Upper lobe of right lung (tissue), 1 donor: ENCODE measurements at regions not wholly inside any gene's neighbourhood (a gene's known extent, or its start where the extent isn't known, plus 50 kb on each side); places are given as distances from the start of the nearest gene placed in this dataset.

Experiments used
- ATAC-seq: fragments of 200-7000 bp; cut with Tn5 transposase; one replicate; pipeline ENCODE4 v1.9.1; 2020; ENCODE audit warnings: mild to moderate bottlenecking, moderate library complexity
- DNase-seq: peaks from one replicate; pipeline ENCODE4 v3.0.0-alpha.2; 2020
- H3K27ac ChIP-seq: fragments of 200-600 bp; one replicate; pipeline ENCODE4 v1.8.0; 2022
- H3K27me3 ChIP-seq: fragments of 200-600 bp; one replicate; pipeline ENCODE4 v1.8.0; 2022; ENCODE audit warnings: mild to moderate bottlenecking
- H3K36me3 ChIP-seq: fragments of 200-600 bp; one replicate; pipeline ENCODE4 v1.8.0; 2022
- H3K4me1 ChIP-seq: fragments of 200-600 bp; one replicate; pipeline ENCODE4 v1.8.0; 2022
- H3K4me3 ChIP-seq: fragments of 200-600 bp; one replicate; pipeline ENCODE4 v1.8.0; 2022; ENCODE audit warnings: mild to moderate bottlenecking
- H3K9me3 ChIP-seq: fragments of 200-600 bp; one replicate; pipeline ENCODE4 v1.8.0; 2022
- intact Hi-C: fragments of 100-400 bp; cut with DNase I; formaldehyde crosslinking; loops from one replicate; pipeline ENCODE4 v1.11.0; 2022
- TF ChIP-seq, protein P1 (sequence below): fragments of 200-600 bp; IDR thresholded peaks from one replicate; pipeline ENCODE4 v1.8.0; 2022; ENCODE audit warnings: antibody characterized with exemption
- donor health status: DM: no; HTN: yes; CAD: no; lungs with severe emphysema.

DNA sequence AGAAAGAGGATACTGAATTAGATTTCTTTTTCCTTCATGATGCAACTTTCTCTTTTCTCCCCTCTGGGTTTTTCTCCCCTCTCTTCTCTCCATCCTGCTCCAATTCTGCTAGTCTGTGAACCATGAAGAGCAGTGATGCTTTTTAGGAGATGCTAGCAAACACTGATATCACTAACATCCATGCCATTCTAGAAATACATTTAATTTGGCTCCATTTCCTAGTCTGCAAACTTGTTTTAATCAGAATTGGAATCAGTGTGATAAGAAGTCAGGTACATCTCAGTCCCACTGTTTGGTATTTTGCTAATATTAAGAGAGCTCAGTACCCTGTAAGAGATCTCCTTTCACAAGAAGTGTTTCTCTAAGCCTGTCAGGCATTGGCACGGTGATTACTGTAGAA, 437.1 kb downstream of the RWDD3 start:
- Histone ChIP-seq H3K36me3 (no peaks in the 10 kb centered on the region), H3K27me3 (no peaks in the 10 kb centered on the region), H3K4me1 (no peaks in the 10 kb centered on the region), H3K27ac (no peak overlapping the region), H3K4me3 (no peak overlapping the region), H3K9me3 (no peaks in the 10 kb centered on the region)
- DNase-seq (no peak), ATAC-seq (no peak)
- TF ChIP-seq, protein P1, sequence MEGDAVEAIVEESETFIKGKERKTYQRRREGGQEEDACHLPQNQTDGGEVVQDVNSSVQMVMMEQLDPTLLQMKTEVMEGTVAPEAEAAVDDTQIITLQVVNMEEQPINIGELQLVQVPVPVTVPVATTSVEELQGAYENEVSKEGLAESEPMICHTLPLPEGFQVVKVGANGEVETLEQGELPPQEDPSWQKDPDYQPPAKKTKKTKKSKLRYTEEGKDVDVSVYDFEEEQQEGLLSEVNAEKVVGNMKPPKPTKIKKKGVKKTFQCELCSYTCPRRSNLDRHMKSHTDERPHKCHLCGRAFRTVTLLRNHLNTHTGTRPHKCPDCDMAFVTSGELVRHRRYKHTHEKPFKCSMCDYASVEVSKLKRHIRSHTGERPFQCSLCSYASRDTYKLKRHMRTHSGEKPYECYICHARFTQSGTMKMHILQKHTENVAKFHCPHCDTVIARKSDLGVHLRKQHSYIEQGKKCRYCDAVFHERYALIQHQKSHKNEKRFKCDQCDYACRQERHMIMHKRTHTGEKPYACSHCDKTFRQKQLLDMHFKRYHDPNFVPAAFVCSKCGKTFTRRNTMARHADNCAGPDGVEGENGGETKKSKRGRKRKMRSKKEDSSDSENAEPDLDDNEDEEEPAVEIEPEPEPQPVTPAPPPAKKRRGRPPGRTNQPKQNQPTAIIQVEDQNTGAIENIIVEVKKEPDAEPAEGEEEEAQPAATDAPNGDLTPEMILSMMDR, result no peak
- intact Hi-C loops, result no loop called here

DNA sequence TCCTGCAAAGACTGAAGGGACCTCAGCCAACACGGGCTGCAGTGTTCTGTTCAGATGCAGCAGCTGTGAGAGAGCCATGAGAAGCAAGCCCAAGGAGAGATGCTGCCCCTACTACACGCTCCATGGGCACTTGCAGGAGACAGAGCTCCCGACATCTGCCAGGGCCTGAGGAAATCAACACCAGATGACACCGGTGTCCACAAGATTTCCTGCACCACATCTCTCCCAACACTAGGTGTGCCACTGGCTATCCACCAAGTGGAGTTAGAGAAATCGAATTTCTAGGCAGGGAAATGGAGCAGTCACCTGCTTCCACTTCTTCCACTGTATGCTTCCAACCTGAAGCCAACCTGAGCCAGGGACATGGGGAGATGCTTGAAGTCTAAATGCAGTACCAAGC, 445.3 kb downstream of the RWDD3 start:
- no peak overlapping the region for H3K27ac ChIP-seq
- TF ChIP-seq, protein P1, result no peak
- H3K4me1 ChIP-seq, result no peaks in the 10 kb centered on the region
- ATAC-seq (no peak), DNase-seq (no peak)
- H3K27me3 ChIP-seq, result no peaks in the 10 kb centered on the region
- no peaks in the 10 kb centered on the region for H3K9me3 ChIP-seq
- H3K4me3 ChIP-seq, result no peak overlapping the region
- intact Hi-C loops, result no loop called here
- H3K36me3 ChIP-seq, result no peaks in the 10 kb centered on the region

DNA sequence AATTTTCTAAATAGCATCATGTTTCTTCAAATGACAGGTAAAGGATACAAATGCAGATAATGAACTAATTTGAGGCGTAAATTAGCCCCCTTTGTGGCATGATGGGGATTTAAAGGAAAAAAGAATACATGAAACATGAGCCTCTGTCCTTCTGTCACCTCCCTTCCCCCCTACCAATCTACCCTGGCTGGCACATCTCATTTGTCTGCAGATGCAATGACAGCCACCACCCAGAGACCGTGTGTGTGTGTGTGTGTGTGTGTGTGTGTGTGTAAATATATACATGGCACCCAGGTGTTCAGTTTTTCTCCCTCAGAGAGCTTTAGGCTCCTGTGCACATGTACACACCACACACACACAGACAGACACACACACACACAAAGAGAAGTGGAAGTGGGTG, 451.1 kb downstream of the RWDD3 start:
- no peaks in the 10 kb centered on the region for H3K4me1 ChIP-seq
- no peaks in the 10 kb centered on the region for H3K9me3 ChIP-seq
- DNase-seq (no peak), ATAC-seq (no peak)
- no peak overlapping the region for H3K27ac ChIP-seq
- TF ChIP-seq, protein P1, result no peak
- no peaks in the 10 kb centered on the region for H3K27me3 ChIP-seq
- H3K36me3 ChIP-seq, result no peaks in the 10 kb centered on the region
- H3K4me3 ChIP-seq, result no peak overlapping the region
- intact Hi-C loops, result no loop called here

DNA sequence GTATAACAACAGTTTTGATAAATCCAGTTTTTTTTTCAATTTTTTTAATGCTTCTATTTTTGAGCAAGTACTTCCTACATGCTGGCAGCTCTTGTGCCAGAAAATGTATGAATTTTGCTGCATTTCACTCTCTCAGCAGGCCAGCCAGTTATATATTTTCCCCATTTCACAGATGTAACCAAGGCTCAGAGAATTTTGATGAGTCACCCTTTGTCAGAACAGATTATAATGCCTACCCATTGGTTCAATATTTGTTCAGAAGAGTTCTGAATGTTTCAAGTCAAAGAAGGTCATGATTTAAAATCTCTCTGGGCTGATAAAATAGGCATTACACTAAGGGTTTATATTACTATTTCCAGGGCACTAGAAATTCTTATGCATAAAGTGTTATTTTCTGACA, 452.2 kb downstream of the RWDD3 start:
- intact Hi-C loops, result no loop called here
- Histone ChIP-seq H3K4me1 (no peaks in the 10 kb centered on the region), H3K9me3 (no peaks in the 10 kb centered on the region), H3K4me3 (no peak overlapping the region), H3K27ac (no peak overlapping the region), H3K36me3 (no peaks in the 10 kb centered on the region), H3K27me3 (no peaks in the 10 kb centered on the region)
- TF ChIP-seq, protein P1, result no peak
- ATAC-seq, result no peak
- DNase-seq, result no peak

DNA sequence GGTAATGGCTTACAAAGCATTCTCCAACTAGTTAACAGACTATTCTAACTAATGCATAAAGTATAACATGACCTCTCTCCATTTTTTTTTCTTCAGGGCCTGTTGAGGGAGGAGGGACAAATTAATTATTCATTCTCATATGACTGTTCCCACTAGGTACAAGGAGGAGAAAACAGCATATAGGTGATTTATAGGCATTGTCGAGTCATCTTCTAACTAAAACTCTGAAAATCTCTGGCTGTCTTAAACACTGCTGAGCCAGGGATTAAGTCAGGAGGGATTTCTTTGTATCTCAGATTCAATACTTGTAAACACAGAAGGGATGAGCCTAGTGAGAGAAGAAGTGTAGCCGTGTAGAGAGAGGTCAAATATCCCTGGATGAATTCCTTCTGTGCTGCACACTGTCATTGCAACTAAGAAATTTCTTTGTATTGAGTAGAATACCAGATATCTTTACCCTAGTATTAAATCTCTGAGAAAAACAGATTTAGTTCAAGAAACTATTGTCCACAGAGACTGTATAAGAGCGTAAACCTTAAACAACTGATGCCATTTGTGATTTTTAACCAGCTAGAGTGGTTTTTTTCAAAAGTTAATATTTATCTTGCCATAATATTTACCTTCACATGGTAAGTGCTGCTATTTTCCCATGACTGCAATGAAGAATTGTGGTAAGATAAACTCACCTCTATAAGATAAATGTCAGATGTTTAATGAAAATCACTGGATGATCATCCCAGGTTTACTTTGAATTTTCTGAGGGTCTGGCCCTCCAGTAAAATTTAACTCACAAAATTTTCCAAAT, 465.3 kb downstream of the RWDD3 start:
- TF ChIP-seq, protein P1, result no peak
- Histone ChIP-seq H3K9me3 (no peaks in the 10 kb centered on the region), H3K27me3 (no peaks in the 10 kb centered on the region), H3K4me1 (no peaks in the 10 kb centered on the region), H3K36me3 (no peaks in the 10 kb centered on the region), H3K4me3 (no peak overlapping the region), H3K27ac (no peak overlapping the region)
- intact Hi-C loops, result no loop called here
- ATAC-seq (no peak), DNase-seq (no peak)
